H1 (cell line): ENCODE measurements at regions not wholly inside any gene's neighbourhood (a gene's known extent, or its start where the extent isn't known, plus 50 kb on each side); places are given as distances from the start of the nearest gene placed in this dataset.

Experiments
- CTCF ChIA-PET: fragments of 300-600 bp; sonication (Branson Sonifier 250); formaldehyde crosslinking; loops from one replicate; lab custom pipeline; 2021; ENCODE audit not compliant: partially characterized antibody; lab: Charles Lee
- POLR2A ChIA-PET: fragments of 300-600 bp; sonication (Branson Sonifier 250); formaldehyde crosslinking; loops from one replicate; lab custom pipeline; 2021; ENCODE audit warnings: inconsistent platforms; ENCODE audit not compliant: partially characterized antibody; lab: Charles Lee
- DNase-seq, 2 experiments: peaks; one replicate each; pipeline versions ENCODE4 v3.0.0 to v3.0.0-alpha.2; 2010 to 2022; ENCODE audit warnings: low spot score in 2 of 2, low read depth in 1 of 2, mixed read lengths in 1 of 2
- FAIRE-seq: peaks from 2 replicates; lab custom pipeline; 2011; peaks lifted over from hg19 to GRCh38; lab: Jason Lieb, UNC
- H2AFZ ChIP-seq: 2 replicates; pipeline ENCODE4 v1.8.1; 2012; ENCODE audit warnings: low read length, inconsistent platforms
- H2AK5ac ChIP-seq: 2 replicates; pipeline ENCODE4 v1.6.1; 2013; ENCODE audit warnings: low read depth, low read length
- H2BK120ac ChIP-seq: replicated peaks from 2 replicates; pipeline ENCODE3; 2013; ENCODE audit warnings: low read depth, low read length, inconsistent platforms
- H2BK12ac ChIP-seq: 2 replicates; pipeline ENCODE4 v1.6.1; 2013; ENCODE audit warnings: low read depth, low read length
- H2BK15ac ChIP-seq: 2 replicates; pipeline ENCODE4 v1.6.1; 2013; ENCODE audit warnings: low read length
- H2BK20ac ChIP-seq: 2 replicates; pipeline ENCODE4 v1.6.1; 2013; ENCODE audit warnings: low read length
- H2BK5ac ChIP-seq: 2 replicates; pipeline ENCODE4 v1.6.1; 2013; ENCODE audit warnings: low read depth, low read length
- H3K14ac ChIP-seq: 2 replicates; pipeline ENCODE4 v1.6.1; 2013; ENCODE audit warnings: inconsistent platforms; ENCODE audit not compliant: insufficient read length
- H3K18ac ChIP-seq: 2 replicates; pipeline ENCODE4 v1.6.1; 2013; ENCODE audit warnings: low read length; ENCODE audit errors: extremely low read depth
- H3K23ac ChIP-seq: 2 replicates; pipeline ENCODE4 v1.6.1; 2013; ENCODE audit warnings: inconsistent platforms; ENCODE audit not compliant: insufficient read length
- H3K23me2 ChIP-seq: 2 replicates; pipeline ENCODE4 v1.6.1; 2013; ENCODE audit warnings: low read depth, low read length
- H3K27ac ChIP-seq: 2 replicates; pipeline ENCODE4 v1.6.1; 2011; ENCODE audit warnings: low read depth, low read length, inconsistent platforms
- H3K27me3 ChIP-seq, 4 experiments: replicated peaks in 1 of 4; 1 replicate in 1 of 4; 2 replicates in 3 of 4; pipeline versions ENCODE4 v1.6.1 to v1.8.1; 2011 to 2013; ENCODE audit warnings: low read length in 3 of 4, mild to moderate bottlenecking in 3 of 4, inconsistent platforms in 2 of 4, mixed read lengths in 2 of 4, moderate library complexity in 1 of 4; ENCODE audit not compliant: control insufficient read depth in 3 of 4, insufficient read depth in 3 of 4; ENCODE audit errors: extremely low read depth in 1 of 4
- H3K36me3 ChIP-seq, 4 experiments: 2 replicates each; pipeline versions ENCODE4 v1.6.1 to v1.8.1; 2011 to 2013; ENCODE audit warnings: mild to moderate bottlenecking in 4 of 4, low read length in 3 of 4, moderate library complexity in 2 of 4, control low read depth in 1 of 4, inconsistent platforms in 1 of 4; ENCODE audit not compliant: insufficient read depth in 4 of 4, control insufficient read depth in 2 of 4
- H3K4ac ChIP-seq: replicated peaks from 2 replicates; pipeline ENCODE3; 2013; ENCODE audit warnings: low read length, low read depth, mixed read lengths, inconsistent platforms; ENCODE audit not compliant: insufficient read length
- H3K4me1 ChIP-seq, 4 experiments: replicated peaks in 1 of 4; 1 replicate in 1 of 4; 2 replicates in 3 of 4; pipeline versions ENCODE4 v1.6.1 to v1.8.1; 2011 to 2013; ENCODE audit warnings: low read length in 3 of 4, inconsistent platforms in 2 of 4, mixed read lengths in 1 of 4; ENCODE audit not compliant: insufficient read depth in 4 of 4, control insufficient read depth in 3 of 4
- H3K4me2 ChIP-seq, 2 experiments: 2 replicates each; pipeline versions ENCODE4 v1.6.1 to v1.8.1; 2011 to 2013; ENCODE audit warnings: low read depth in 2 of 2, low read length in 2 of 2, control low read depth in 1 of 2, inconsistent platforms in 1 of 2, mild to moderate bottlenecking in 1 of 2; ENCODE audit not compliant: insufficient read depth in 1 of 2
- H3K4me3 ChIP-seq, 4 experiments: fragments of 200-600, 300-600 bp in 1 of 4; sonication (generic), shearing (Covaris generic), sonication (Bioruptor Twin) in 1 of 4; 2 replicates each; pipeline versions ENCODE4 v1.5.1 to v1.8.1; 2011 to 2016; ENCODE audit warnings: low read length in 4 of 4, low read depth in 3 of 4, control low read depth in 2 of 4, inconsistent platforms in 2 of 4, mild to moderate bottlenecking in 2 of 4, mixed read lengths in 1 of 4, moderate library complexity in 1 of 4; ENCODE audit not compliant: insufficient read depth in 2 of 4; ENCODE audit errors: extremely low read depth in 1 of 4
- H3K56ac ChIP-seq: replicated peaks from 2 replicates; pipeline ENCODE3; 2013; ENCODE audit warnings: low read depth, mild to moderate bottlenecking, mixed read lengths, low read length, inconsistent platforms; ENCODE audit not compliant: insufficient read length
- H3K79me1 ChIP-seq: 2 replicates; pipeline ENCODE4 v1.6.1; 2013; ENCODE audit warnings: low read depth, low read length, control low read depth
- H3K79me2 ChIP-seq, 2 experiments: 2 replicates each; pipeline versions ENCODE4 v1.6.1 to v1.8.1; 2012 to 2013; ENCODE audit warnings: low read length in 2 of 2, mild to moderate bottlenecking in 2 of 2, inconsistent platforms in 1 of 2; ENCODE audit not compliant: insufficient read depth in 2 of 2, control insufficient read depth in 1 of 2
- H3K9ac ChIP-seq, 4 experiments: replicated peaks in 1 of 4; 1 replicate in 1 of 4; 2 replicates in 3 of 4; pipeline versions ENCODE4 v1.6.1 to v1.8.1; 2011 to 2013; ENCODE audit warnings: low read depth in 3 of 4, low read length in 3 of 4, control low read depth in 2 of 4, mild to moderate bottlenecking in 2 of 4, moderate library complexity in 2 of 4, inconsistent platforms in 1 of 4; ENCODE audit errors: extremely low read depth in 1 of 4
- H3K9me3 ChIP-seq, 2 experiments: 2 replicates each; pipeline versions ENCODE4 v1.6.1 to v1.8.1; 2012 to 2013; ENCODE audit warnings: mild to moderate bottlenecking in 2 of 2, moderate library complexity in 2 of 2, control low read depth in 1 of 2, inconsistent platforms in 1 of 2, low read depth in 1 of 2, low read length in 1 of 2, mixed read lengths in 1 of 2; ENCODE audit not compliant: insufficient read depth in 2 of 2
- H4K20me1 ChIP-seq, 2 experiments: replicated peaks in 1 of 2; 2 replicates each; pipeline versions ENCODE3 to v1.8.1; 2011 to 2013; ENCODE audit warnings: inconsistent platforms in 2 of 2, low read length in 2 of 2, mild to moderate bottlenecking in 1 of 2; ENCODE audit not compliant: insufficient read depth in 2 of 2, control insufficient read depth in 1 of 2
- H4K5ac ChIP-seq: 2 replicates; pipeline ENCODE4 v1.6.1; 2013; ENCODE audit warnings: low read length, low read depth, mixed read lengths, inconsistent platforms; ENCODE audit not compliant: insufficient read length
- H4K8ac ChIP-seq: 2 replicates; pipeline ENCODE4 v1.8.0; 2013; ENCODE audit warnings: mild to moderate bottlenecking, moderate library complexity, low read length, inconsistent platforms; ENCODE audit not compliant: insufficient read depth; ENCODE audit errors: extremely low read depth
- H4K91ac ChIP-seq: replicated peaks from 2 replicates; pipeline ENCODE3; 2013; ENCODE audit warnings: low read length, mixed read lengths, inconsistent platforms; ENCODE audit not compliant: insufficient read length
- EP300 ChIP-seq, 2 experiments: IDR thresholded peaks; 1 replicate in 1 of 2; 2 replicates in 1 of 2; pipeline ENCODE4 v1.6.1; 2011 to 2012; ENCODE audit warnings: low read depth in 2 of 2, low read length in 2 of 2, mild to moderate bottlenecking in 2 of 2, borderline replicate concordance in 1 of 2, inconsistent platforms in 1 of 2, moderate library complexity in 1 of 2
- JUND ChIP-seq: IDR thresholded peaks from 2 replicates; pipeline ENCODE4 v1.6.1; 2011; ENCODE audit warnings: mild to moderate bottlenecking, improper control_type of control experiment, low read length
- NRF1 ChIP-seq: IDR thresholded peaks from 2 replicates; pipeline ENCODE4 v1.6.1; 2011; ENCODE audit warnings: mild to moderate bottlenecking, low read depth, low read length, improper control_type of control experiment
- SIN3A ChIP-seq, 2 experiments: IDR thresholded peaks in 1 of 2; conservative IDR thresholded peaks in 1 of 2; 2 replicates each; pipeline ENCODE4 v1.6.1; 2011 to 2012; ENCODE audit warnings: low read length in 2 of 2, improper control_type of control experiment in 1 of 2, low read depth in 1 of 2, mild to moderate bottlenecking in 1 of 2
- SP1 ChIP-seq: IDR thresholded peaks from 2 replicates; pipeline ENCODE4 v1.6.1; 2011; ENCODE audit warnings: low read depth, low read length
- WGBS, 2 experiments: shearing (Covaris generic) in 1 of 2; methylation state at CpG; one replicate each; pipeline versions ENCODE4 v1.1.6 to v1.1.7; 2013 to 2015; ENCODE audit warnings: low lambda C conversion rate in 2 of 2, mixed read lengths in 2 of 2, inconsistent platforms in 1 of 2, low coverage in 1 of 2, missing lambda C conversion rate in 1 of 2; ENCODE audit not compliant: insufficient replicate concordance in 2 of 2, insufficient coverage in 1 of 2, insufficient read length in 1 of 2; ENCODE audit errors: extremely low coverage in 1 of 2, missing lambda C conversion rate in 1 of 2; 5-methylcytosine and 5-hydroxymethylcytosine counted together

DNA sequence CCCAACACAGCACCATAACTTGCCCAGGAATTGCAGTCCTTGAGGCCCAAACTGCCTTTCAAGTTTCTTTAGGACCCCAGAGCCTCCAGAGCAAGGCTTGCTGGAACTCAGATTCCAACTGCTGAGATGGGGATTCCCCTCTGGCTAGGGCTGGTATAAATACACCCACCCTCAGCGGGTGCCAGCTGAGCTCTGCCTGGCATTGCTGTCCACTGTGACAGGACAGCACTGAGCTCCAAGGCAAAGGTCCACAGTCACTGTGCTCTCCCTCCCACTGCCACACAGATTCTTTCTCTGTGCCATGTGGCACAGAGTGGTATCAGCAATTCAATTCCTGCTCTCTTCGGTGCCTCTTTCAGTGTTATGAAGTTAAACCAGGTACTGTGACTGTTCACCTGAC is 304.2 kb upstream of the LMCD1 start:
- H2BK5ac ChIP-seq: no peak overlapping the region
- H3K27ac ChIP-seq: no peak overlapping the region
- H3K23me2 ChIP-seq: no peaks in the 10 kb centered on the region
- H3K14ac ChIP-seq: no peak overlapping the region
- H2BK12ac ChIP-seq: no peak overlapping the region
- no peak overlapping the region for H4K91ac ChIP-seq
- H3K4ac ChIP-seq: no peak overlapping the region
- H2BK120ac ChIP-seq: no peak overlapping the region
- H3K56ac ChIP-seq: no peak overlapping the region
- CTCF ChIA-PET: interaction anchor here (1.1 kb wide), 1 partner anchor 81 kb away, joined by 4 read pairs; no protein-coding TSS in a partner anchor
- no peaks in the 10 kb centered on the region; a peak in 1 of 8 replicates for H3K36me3 ChIP-seq
- H3K18ac ChIP-seq: no peak overlapping the region
- POLR2A ChIA-PET: no interaction called here
- H3K9ac ChIP-seq: no peak overlapping the region
- H4K20me1 ChIP-seq: no peaks in the 10 kb centered on the region
- H3K9me3 ChIP-seq: no peaks in the 10 kb centered on the region
- H3K27me3 ChIP-seq: no peaks in the 10 kb centered on the region
- H3K4me2 ChIP-seq: no peak overlapping the region
- H2AFZ ChIP-seq: no peak overlapping the region
- no peaks in the 10 kb centered on the region; a peak in 1 of 7 replicates for H3K4me1 ChIP-seq
- TF ChIP-seq SP1 (no peak), JUND (no peak), EP300 (IDR thresholded peaks at IDR 0.05; ENCODE audit: borderline replicate concordance in 1 of 2, low read depth in 2 of 2, low read length in 2 of 2) (no peak), SIN3A (conservative IDR thresholded peaks at IDR 0.05 in 1 of 2, IDR thresholded peaks at IDR 0.05 in 1 of 2; ENCODE audit: low read depth in 1 of 2, low read length in 2 of 2) (no peak), NRF1 (no peak)
- H3K4me3 ChIP-seq: no peak overlapping the region
- no peak overlapping the region for H2BK15ac ChIP-seq
- H4K8ac ChIP-seq: no peak overlapping the region
- WGBS, 2 experiments: 96% methylated on average over 2 of the region's 2 CpGs; no CpG with 5 or more reads in 1 of the 2 experiments
- H2AK5ac ChIP-seq: no peak overlapping the region
- no peak overlapping the region for H2BK20ac ChIP-seq
- no peaks in the 10 kb centered on the region for H3K79me2 ChIP-seq
- H3K79me1 ChIP-seq: no peaks in the 10 kb centered on the region
- H3K23ac ChIP-seq: no peak overlapping the region
- no peak overlapping the region for H4K5ac ChIP-seq
- FAIRE-seq (no peak), DNase-seq (no peak)
